SK-N-SH (cell line): ENCODE measurements at regions not wholly inside any gene's neighbourhood (a gene's known extent, or its start where the extent isn't known, plus 50 kb on each side); places are given as distances from the start of the nearest gene placed in this dataset.

Experiments
- CTCF ChIA-PET: fragments of 300-600, 350-600 bp; formaldehyde crosslinking; extraction: SDS; loops from one replicate; lab custom pipeline; 2021; lab: Yijun Ruan, JAX
- POLR2A ChIA-PET: fragments of 350-600 bp; sonication (Branson Sonifier 250); formaldehyde crosslinking; extraction: SDS; loops from one replicate; lab custom pipeline; 2020; ENCODE audit warnings: antibody characterized with exemption, inconsistent platforms; lab: Yijun Ruan, JAX
- DNase-seq: peaks from one replicate; pipeline ENCODE4 v3.0.0; 2012
- H2AFZ ChIP-seq: fragments of 200-600 bp; sonication (generic); 2 replicates; pipeline ENCODE4 v1.8.1; 2016; ENCODE audit warnings: antibody characterized with exemption, mild to moderate bottlenecking, low read depth
- H3F3A ChIP-seq: fragments of 200-600 bp; sonication (generic); replicated peaks from 2 replicates; pipeline ENCODE3; 2016; ENCODE audit warnings: antibody characterized with exemption, mild to moderate bottlenecking; ENCODE audit not compliant: insufficient read depth
- H3K27ac ChIP-seq, 2 experiments: fragments of 200-500 bp in 1 of 2; fragments of 200-600 bp in 1 of 2; sonication (Bioruptor generic) in 1 of 2; sonication (generic), shearing (Covaris generic) in 1 of 2; 2 replicates each; pipeline versions ENCODE4 v1.5.1 to v1.6.1; 2014 to 2016; ENCODE audit warnings: low read depth in 2 of 2, inconsistent platforms in 1 of 2, low read length in 1 of 2, mild to moderate bottlenecking in 1 of 2, mixed read lengths in 1 of 2
- H3K27me3 ChIP-seq: fragments of 200-600 bp; sonication (generic), shearing (Covaris generic); 2 replicates; pipeline ENCODE4 v1.6.1; 2016; ENCODE audit warnings: mixed run types; ENCODE audit not compliant: insufficient read depth
- H3K36me3 ChIP-seq, 2 experiments: fragments of 200-500 bp in 1 of 2; fragments of 200-600 bp in 1 of 2; sonication (Bioruptor generic) in 1 of 2; sonication (generic) in 1 of 2; replicated peaks in 1 of 2; 2 replicates each; pipeline versions ENCODE3 to v1.5.1; 2014 to 2016; ENCODE audit warnings: low read length in 1 of 2, mild to moderate bottlenecking in 1 of 2; ENCODE audit not compliant: insufficient read depth in 2 of 2, control insufficient read depth in 1 of 2
- H3K4me1 ChIP-seq, 2 experiments: fragments of 200-500 bp in 1 of 2; fragments of 200-600 bp in 1 of 2; sonication (Bioruptor generic) in 1 of 2; sonication (generic), shearing (Covaris generic) in 1 of 2; 2 replicates each; pipeline versions ENCODE4 v1.5.1 to v1.6.1; 2014 to 2016; ENCODE audit warnings: low read depth in 1 of 2, low read length in 1 of 2, mixed run types in 1 of 2; ENCODE audit not compliant: insufficient read depth in 2 of 2, control insufficient read depth in 1 of 2
- H3K4me2 ChIP-seq: fragments of 200-600 bp; sonication (generic), shearing (Covaris generic); 2 replicates; pipeline ENCODE4 v1.6.1; 2017; ENCODE audit warnings: mixed run types
- H3K4me3 ChIP-seq, 2 experiments: fragments of 200-500 bp in 1 of 2; fragments of 200-600 bp in 1 of 2; sonication (Bioruptor generic) in 1 of 2; sonication (generic), shearing (Covaris generic) in 1 of 2; 2 replicates each; pipeline versions ENCODE4 v1.5.1 to v1.8.1; 2014 to 2016; ENCODE audit warnings: low read depth in 2 of 2, inconsistent platforms in 1 of 2, low read length in 1 of 2, mild to moderate bottlenecking in 1 of 2, mixed read lengths in 1 of 2, moderate library complexity in 1 of 2
- H3K79me2 ChIP-seq: fragments of 200-600 bp; sonication (generic); 2 replicates; pipeline ENCODE4 v1.8.1; 2017; ENCODE audit warnings: mild to moderate bottlenecking; ENCODE audit not compliant: insufficient read depth
- H3K9ac ChIP-seq: fragments of 200-600 bp; sonication (generic); 2 replicates; pipeline ENCODE4 v1.6.1; 2017; ENCODE audit warnings: mixed run types
- H3K9me2 ChIP-seq: fragments of 200-600 bp; sonication (generic); 2 replicates; pipeline ENCODE4 v1.6.1; 2017; ENCODE audit warnings: mixed run types
- H3K9me3 ChIP-seq: fragments of 200-600 bp; sonication (generic); 2 replicates; pipeline ENCODE4 v1.6.1; 2017; ENCODE audit warnings: mixed run types, mild to moderate bottlenecking, moderate library complexity
- H4K20me1 ChIP-seq: fragments of 200-600 bp; sonication (generic); 2 replicates; pipeline ENCODE4 v1.6.1; 2017; ENCODE audit warnings: mild to moderate bottlenecking, mixed run types; ENCODE audit not compliant: insufficient read depth
- JUND ChIP-seq: IDR thresholded peaks from 2 replicates; pipeline ENCODE4 v1.4.0; 2012
- MAX ChIP-seq: IDR thresholded peaks from 2 replicates; pipeline ENCODE4 v1.4.0; 2012; ENCODE audit warnings: low read depth
- RCOR1 ChIP-seq: fragments of 150-350 bp; IDR thresholded peaks from 2 replicates; pipeline ENCODE4 v1.6.1; 2017; ENCODE audit warnings: antibody characterized with exemption, low read length
- RXRA ChIP-seq: IDR thresholded peaks from 2 replicates; pipeline ENCODE4 v1.4.0; 2012; ENCODE audit warnings: low read depth, mild to moderate bottlenecking, borderline replicate concordance
- SIN3A ChIP-seq: IDR thresholded peaks from 2 replicates; pipeline ENCODE4 v1.6.1; 2012; ENCODE audit warnings: low read depth, mild to moderate bottlenecking, low read length, moderate library complexity, borderline replicate concordance
- TEAD4 ChIP-seq: IDR thresholded peaks from 2 replicates; pipeline ENCODE4 v1.4.0; 2012; ENCODE audit warnings: mild to moderate bottlenecking, borderline replicate concordance; ENCODE audit not compliant: insufficient read depth
- WGBS: methylation state at CpG from one replicate; pipeline ENCODE4 v1.1.6; 2017; ENCODE audit warnings: low lambda C conversion rate; 5-methylcytosine and 5-hydroxymethylcytosine counted together
- TF ChIP-seq, protein P1 (sequence below): fragments of 150-350 bp; IDR thresholded peaks from 2 replicates; pipeline ENCODE4 v1.6.1; 2016; ENCODE audit warnings: mild to moderate bottlenecking, low read depth, low read length
- TF ChIP-seq, protein P2 (sequence below): IDR thresholded peaks from 2 replicates; pipeline ENCODE4 v1.4.0; 2012; ENCODE audit warnings: low read depth, borderline replicate concordance

GRCh38 chr10:83522881-83523386 lies 616.4 kb upstream of the GHITM start (continued):
- TF ChIP-seq, protein P1, sequence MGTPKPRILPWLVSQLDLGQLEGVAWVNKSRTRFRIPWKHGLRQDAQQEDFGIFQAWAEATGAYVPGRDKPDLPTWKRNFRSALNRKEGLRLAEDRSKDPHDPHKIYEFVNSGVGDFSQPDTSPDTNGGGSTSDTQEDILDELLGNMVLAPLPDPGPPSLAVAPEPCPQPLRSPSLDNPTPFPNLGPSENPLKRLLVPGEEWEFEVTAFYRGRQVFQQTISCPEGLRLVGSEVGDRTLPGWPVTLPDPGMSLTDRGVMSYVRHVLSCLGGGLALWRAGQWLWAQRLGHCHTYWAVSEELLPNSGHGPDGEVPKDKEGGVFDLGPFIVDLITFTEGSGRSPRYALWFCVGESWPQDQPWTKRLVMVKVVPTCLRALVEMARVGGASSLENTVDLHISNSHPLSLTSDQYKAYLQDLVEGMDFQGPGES, result no peak

DNA sequence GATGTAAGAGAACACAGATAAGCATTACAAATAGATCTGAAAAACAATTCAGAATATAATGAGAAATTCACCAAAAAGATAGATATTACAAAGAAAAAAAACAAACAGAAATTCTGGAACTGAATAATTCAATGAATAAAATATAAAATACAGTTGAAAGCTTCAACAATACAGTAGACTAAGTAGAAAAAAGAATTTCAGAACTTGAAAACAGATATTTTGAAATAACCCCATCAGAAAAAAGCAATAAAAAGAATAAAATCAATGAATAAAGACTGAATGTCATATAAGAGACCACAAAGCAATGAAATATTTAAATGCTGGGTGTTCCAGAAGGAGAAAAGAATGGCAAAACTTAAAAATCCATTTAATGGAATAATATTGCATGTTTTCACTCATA lies 611.4 kb upstream of the GHITM start:
- POLR2A ChIA-PET, result no interaction called here
- Histone ChIP-seq H3K4me1 (peaks cover 0 to 2% of the 10 kb centered on the region in 2 experiments; a peak in 1 of 4 replicates), H3K79me2 (no peaks in the 10 kb centered on the region), H4K20me1 (no peaks in the 10 kb centered on the region), H3K9me3 (no peaks in the 10 kb centered on the region), H3K4me2 (no peak overlapping the region), H3K4me3 (no peak overlapping the region), H3K27me3 (no peaks in the 10 kb centered on the region), H3K36me3 (no peaks in the 10 kb centered on the region), H3K9me2 (no peaks in the 10 kb centered on the region), H3F3A (no peaks in the 10 kb centered on the region), H3K27ac (no peak overlapping the region), H3K9ac (no peak overlapping the region), H2AFZ (no peak overlapping the region)
- TF ChIP-seq SIN3A (no peak), RXRA (no peak)
- TF ChIP-seq, protein P2, sequence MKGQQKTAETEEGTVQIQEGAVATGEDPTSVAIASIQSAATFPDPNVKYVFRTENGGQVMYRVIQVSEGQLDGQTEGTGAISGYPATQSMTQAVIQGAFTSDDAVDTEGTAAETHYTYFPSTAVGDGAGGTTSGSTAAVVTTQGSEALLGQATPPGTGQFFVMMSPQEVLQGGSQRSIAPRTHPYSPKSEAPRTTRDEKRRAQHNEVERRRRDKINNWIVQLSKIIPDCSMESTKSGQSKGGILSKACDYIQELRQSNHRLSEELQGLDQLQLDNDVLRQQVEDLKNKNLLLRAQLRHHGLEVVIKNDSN, result no peak
- TF ChIP-seq, protein P1, result no peak
- DNase-seq, result no peak
- CTCF ChIA-PET, result interaction anchor here (0.6 kb wide), 1 partner anchor 119 kb away, joined by 3 read pairs; no protein-coding TSS in a partner anchor

- no peaks in the 10 kb centered on the region for H4K20me1 ChIP-seq
- no peaks in the 10 kb centered on the region; a peak in 1 of 4 replicates for H3K4me1 ChIP-seq
- no peak overlapping the region for H3K27ac ChIP-seq
- ChIA-PET POLR2A (no interaction called here), CTCF (interaction anchor here (0.8 to 1.1 kb wide), 2 partner anchors 10 to 722 kb away, joined by 3 read pairs; no protein-coding TSS in a partner anchor)
- no peaks in the 10 kb centered on the region for H3K27me3 ChIP-seq
- DNase-seq, result no peak
- no peaks in the 10 kb centered on the region for H3K79me2 ChIP-seq
- H3K36me3 ChIP-seq, result no peaks in the 10 kb centered on the region
- no peaks in the 10 kb centered on the region for H3K9me2 ChIP-seq
- no peaks in the 10 kb centered on the region for H3F3A ChIP-seq
- no peak overlapping the region for H3K4me3 ChIP-seq
- H3K4me2 ChIP-seq, result no peak overlapping the region
- H3K9ac ChIP-seq, result no peak overlapping the region
- no peak for TF ChIP-seq MAX
- TF ChIP-seq RCOR1, result no peak
- TF ChIP-seq TEAD4, result no peak
- no peak for TF ChIP-seq JUND
- TF ChIP-seq, all 33 proteins: peak for 0
- Histone ChIP-seq H2AFZ (no peak overlapping the region), H3K9me3 (no peaks in the 10 kb centered on the region)
- 9% methylated on average over 1 of the region's 1 CpG for WGBS
Measured at GRCh38 chr10:83533290-83533689, 606.0 kb upstream of the GHITM start.
